GM21423 (cell line): ENCODE measurements at regions not wholly inside any gene's neighbourhood (a gene's known extent, or its start where the extent isn't known, plus 50 kb on each side); places are given as distances from the start of the nearest gene placed in this dataset.

Experiments used
- ATAC-seq: cut with Tn5 transposase; IDR thresholded peaks from one replicate; pipeline ENCODE4 v1.9.1; 2021; ENCODE audit warnings: mild to moderate bottlenecking, moderate library complexity; ENCODE audit not compliant: unreplicated experiment

DNA sequence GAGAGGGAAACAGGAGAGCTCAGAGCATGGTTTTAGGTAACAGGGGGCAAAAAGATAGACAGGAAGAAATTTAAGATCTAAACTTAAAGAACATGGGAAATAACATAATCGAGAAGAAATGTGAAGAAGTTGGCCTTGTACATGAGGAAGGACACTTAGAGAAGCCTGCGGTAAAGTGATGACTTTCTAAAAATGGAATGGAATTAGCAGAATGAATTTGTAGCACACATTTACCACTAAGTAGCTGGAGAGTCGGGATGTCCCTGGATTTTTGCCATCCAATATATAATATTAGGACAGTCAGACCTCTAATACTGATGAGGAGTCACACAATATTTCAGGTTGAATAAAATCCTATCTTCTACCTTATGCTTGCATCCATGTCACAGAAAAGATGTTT lies 77.7 kb upstream of the C1orf87 start:
- no peak for ATAC-seq

DNA sequence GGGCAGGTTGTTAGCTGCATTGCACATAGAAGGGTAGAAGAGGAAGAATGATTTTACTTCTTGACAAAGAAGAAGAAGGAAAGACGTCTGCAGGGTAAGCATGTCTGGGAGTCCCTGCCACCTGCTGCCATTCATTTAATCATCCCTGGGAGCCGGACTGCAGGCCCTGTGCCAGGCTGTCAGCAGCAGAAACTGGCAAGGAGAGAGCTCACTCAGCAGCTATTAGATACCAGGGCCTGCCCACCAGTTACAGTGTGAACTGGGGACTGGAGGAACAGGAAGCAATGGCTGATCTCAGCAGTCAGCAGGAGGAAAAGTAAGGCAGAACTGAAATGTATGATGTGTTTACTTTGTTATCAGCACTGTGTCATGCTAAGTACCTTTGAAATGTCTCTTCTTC lies 75.7 kb upstream of the C1orf87 start:
- no peak for ATAC-seq

DNA sequence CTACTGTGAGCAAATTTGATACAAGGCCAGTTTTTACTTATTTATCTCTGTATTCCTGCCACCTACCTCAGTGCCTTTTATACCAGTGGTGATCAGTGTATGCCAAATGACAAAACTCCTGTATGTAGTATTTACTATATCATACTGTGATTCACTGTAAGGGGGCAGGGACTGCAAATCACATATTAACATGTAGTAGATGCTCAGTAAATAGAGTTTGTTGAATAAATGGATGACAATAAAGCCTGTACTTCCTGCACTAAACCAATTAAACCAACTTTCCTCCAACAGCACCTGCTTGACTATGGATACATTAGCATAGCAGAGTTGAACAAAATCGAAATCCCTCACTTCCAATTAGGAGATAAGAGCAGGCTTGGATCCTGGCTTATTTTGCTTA lies 73.3 kb upstream of the C1orf87 start:
- ATAC-seq = no peak

DNA sequence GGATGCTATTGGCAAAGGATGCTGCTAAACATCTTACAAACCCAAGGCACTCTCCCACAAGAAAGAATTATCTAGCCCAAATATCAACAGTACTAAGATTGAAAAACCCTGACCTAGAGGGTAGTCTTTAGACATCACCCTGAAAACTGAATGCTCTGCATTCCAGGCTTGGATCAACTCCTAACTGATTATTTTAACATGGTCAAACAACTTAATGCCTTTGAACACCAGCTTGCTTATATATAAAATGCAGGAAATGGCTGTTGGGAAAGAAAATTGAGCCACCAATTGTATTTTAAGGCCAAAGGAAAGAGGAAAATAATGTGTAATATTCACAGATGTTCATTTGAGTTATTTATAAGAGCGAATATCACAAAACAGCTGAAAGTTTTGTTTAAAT lies 72.2 kb upstream of the C1orf87 start:
- ATAC-seq = no peak

DNA sequence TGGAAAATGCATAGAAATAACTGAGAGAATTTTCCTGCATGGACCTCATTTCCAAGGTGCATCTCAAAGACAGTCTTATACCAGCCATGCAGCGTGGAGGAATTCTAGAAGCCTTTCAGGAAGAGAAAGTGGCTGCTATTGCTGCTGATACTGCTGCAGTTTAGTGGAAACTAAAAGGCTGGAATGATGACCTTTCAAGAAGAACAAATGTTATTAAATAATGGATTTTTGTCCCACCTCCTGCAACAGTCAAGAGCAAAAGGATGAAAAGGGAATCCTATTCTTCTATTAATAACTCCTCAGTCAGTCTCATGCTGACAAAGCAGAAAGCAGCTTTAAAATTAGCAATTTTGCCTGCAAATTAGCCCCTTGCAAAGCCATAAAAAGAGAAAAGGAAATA lies 68.2 kb upstream of the C1orf87 start:
- ATAC-seq = no peak

DNA sequence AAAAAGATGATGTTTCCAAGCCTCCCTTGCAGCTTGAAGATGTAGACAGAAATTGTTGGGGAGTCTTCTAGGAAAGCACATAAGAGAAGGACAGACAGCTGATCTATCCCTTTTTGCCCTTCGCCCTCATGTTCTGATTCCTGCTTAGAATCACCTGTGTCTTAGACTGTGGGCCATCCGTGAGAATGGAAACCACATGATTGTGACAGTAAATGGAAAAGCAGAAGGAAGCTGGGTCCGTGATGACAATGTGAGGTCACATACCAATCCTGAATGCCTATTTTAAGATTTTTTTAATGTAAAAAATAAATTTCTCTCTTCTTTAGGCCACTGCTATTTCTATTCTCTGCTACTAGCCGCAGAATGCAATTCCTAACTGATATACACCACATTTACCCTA lies 67.7 kb upstream of the C1orf87 start:
- no peak for ATAC-seq

DNA sequence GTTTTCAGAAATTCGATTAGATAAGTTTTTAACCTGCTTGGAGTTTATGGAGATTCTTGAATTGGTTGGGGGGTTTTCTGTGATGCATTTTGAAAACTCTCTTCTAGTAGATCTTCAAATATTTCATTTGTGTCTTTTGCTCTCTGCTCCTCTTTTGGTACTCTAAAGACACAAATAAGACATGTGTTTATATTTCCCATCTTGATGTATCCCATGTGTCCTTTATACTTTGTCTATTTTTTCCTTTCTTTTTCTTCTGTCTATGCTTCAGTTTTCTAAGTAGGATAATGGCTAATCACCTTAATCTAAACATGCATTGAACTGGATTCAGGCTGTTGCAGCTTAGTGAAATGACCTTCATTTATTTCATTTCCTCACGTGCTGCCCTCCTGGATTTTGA lies 63.8 kb upstream of the C1orf87 start:
- no peak for ATAC-seq

DNA sequence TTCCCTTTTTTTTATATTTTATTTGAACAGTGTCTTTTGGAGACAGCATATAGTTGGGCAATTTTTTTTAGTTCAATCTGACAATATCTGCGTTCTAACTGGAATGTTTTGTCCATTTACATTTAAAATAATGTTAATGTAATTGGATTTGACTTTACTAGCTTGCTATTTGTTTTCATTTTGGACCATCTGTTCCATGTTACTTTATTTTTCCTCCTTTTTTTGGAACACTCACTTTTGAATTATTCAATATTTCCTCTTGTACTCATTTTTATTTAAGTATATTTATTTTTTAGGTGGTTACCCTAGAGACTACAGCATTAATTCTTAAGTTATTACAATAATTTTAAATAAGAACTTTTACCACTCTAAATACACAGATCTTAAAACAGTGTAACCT lies 62.8 kb upstream of the C1orf87 start:
- no peak for ATAC-seq

DNA sequence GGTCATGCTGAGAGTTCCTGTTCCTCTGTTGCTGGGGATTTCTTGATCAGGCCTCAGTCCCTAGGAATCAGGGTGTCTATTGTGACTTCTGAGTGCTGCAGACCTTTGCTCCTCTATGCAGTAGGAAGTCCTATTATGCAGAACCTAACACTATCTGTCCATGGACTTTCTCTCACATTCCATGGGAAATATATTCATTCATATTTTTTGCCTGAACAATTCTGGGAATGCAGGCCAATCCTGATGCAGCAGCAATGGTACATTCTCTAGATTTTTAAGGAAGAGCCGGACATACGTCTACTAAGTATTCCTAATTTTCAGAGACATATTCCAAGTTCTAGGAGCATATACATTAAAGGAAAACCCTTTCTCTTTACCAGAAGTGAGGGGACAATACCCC lies 61.1 kb upstream of the C1orf87 start:
- ATAC-seq = no peak

DNA sequence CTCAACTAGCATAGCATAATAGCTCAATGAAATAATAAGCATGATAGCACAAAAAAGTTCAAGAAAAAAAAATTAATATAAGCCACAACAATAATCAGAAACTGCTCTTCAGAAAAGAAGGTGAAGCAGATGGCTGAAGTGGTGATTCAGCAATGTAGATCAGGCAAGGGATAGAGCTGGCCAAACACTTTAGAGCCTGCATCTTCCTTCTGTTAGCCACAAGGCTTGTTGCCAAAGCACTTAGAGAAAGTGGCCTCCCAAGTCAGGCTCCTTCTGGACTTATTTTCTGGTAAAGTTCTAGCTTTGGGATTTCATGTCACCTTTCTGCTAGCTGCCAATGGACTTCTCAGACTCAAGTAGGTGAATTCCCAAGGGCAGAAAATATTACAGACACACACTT lies 60.3 kb upstream of the C1orf87 start:
- ATAC-seq = no peak

DNA sequence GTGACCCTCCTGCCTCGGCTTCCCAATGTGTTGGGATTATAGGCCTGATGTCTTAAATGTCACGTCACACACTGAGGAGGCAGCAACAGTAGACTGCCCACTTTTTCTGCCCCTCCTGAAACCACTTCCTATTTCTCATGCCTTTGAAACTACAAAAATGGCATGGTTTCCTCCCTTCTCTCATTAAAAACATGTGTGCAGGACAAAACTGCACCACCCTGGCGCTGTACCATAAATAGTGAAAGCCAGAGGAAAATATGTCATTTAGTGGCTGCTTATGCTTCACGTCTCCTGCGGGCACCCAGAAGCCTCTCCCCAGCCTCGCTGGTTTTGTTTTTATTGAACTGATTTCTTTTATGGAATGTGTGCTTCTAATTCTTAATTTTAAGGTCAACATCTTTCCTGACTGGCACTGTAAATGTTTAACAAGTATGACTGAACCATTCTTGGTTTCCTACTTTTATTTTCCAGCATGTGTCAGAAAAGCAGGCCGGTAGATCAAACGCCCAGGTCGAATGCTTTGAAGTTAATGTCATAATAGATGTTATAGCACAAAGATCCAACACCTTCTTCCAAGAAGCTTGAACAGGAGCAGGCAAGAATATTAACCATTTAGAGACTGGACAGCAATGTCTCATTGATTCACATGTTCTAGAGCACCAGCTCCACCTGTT lies 59.6 kb upstream of the C1orf87 start:
- no peak for ATAC-seq

DNA sequence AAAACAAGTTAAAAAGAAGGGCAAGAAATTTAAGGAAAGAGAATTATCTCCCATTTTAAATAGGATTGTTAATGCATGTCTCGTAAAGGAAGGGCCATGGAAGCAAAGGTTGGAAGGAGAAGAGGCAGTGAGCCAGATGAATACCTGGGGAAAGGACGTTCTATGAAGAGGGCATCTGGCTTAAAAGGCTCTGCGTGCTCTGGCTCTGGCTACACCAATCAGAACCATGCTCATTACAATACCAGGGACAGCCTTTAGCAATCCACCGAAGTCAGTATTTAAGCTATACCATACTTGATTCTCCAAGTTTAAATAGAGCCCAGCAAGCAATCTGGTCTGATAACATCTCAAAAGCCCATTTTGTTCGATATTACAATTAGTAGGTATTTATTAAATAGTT lies 58.5 kb upstream of the C1orf87 start:
- ATAC-seq = no peak

DNA sequence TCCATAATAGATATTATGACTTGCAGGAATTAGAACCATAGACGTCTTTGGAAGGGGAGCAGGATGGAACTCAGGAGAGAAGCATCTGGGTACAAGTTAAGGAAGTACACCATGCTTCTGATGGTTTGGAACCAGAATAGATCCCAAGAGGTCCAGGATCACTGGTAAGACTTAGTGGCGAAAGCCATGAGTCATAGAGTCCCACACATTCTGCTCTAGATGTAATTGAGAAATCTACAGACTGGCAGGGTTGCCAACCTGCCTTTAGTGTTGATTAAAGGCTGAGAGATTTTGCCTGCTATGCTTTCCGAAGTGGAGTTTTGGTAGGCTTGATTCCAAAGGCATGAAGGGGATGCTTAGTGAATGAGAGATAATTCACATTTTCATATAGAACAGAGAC lies 57.1 kb upstream of the C1orf87 start:
- no peak for ATAC-seq

DNA sequence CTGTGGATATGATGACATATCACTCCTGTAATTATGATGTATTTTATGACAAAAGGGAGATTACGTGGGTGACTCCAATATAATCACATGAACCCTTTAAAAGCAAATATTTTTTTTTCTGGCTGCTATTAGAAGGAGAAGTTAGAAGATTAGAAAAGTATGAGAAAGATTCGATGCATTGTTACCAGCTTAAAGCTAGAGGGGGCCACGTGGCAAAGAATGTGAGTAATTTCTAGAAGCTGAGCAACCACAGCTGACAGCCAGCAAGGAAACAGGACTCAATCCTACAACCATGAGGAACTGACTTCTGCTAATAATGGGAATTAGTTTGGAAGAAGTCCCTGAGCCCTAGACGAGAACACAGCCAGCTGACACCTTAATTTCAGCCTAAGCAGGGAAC lies 56.3 kb upstream of the C1orf87 start:
- no peak for ATAC-seq

DNA sequence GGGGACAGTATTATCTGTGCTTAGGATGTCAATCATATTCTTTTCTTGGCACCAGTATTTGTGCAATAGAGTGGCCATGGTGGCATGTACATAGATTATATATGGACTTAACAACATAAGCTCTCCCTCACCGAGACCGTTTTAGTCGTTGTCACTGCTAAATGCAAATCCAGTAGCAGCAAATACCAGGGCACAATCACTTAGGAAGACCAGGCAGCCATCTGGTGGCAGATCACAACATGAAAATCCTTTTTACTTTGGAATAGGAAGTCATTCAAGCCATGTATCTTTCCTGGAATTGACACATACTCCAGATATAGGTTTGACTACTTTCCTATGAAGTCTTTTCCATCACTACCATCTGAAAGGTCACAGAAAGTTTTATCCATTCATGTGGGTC lies 53.2 kb upstream of the C1orf87 start:
- ATAC-seq = no peak
